ENCODE measurements at regions not wholly inside any gene's neighbourhood (a gene's known extent, or its start where the extent isn't known, plus 50 kb on each side); places are given as distances from the start of the nearest gene placed in this dataset.
"Not testable (repeated sequence)": the region's sequence is repeated elsewhere in the genome, so short reads cannot be mapped to it uniquely, and the experiment has no call there.

GRCh38 chr17:22226932-22227331 lies 534.6 kb downstream of the KCNJ18 start:
- TF ChIP-seq, protein P1, sequence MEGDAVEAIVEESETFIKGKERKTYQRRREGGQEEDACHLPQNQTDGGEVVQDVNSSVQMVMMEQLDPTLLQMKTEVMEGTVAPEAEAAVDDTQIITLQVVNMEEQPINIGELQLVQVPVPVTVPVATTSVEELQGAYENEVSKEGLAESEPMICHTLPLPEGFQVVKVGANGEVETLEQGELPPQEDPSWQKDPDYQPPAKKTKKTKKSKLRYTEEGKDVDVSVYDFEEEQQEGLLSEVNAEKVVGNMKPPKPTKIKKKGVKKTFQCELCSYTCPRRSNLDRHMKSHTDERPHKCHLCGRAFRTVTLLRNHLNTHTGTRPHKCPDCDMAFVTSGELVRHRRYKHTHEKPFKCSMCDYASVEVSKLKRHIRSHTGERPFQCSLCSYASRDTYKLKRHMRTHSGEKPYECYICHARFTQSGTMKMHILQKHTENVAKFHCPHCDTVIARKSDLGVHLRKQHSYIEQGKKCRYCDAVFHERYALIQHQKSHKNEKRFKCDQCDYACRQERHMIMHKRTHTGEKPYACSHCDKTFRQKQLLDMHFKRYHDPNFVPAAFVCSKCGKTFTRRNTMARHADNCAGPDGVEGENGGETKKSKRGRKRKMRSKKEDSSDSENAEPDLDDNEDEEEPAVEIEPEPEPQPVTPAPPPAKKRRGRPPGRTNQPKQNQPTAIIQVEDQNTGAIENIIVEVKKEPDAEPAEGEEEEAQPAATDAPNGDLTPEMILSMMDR (IDR thresholded peaks at IDR 0.05; ENCODE audit: extremely low read depth in 1 of 2, insufficient read depth in 1 of 2, low read depth in 1 of 2, low read length in 2 of 2), result not testable (repeated sequence)
- TF ChIP-seq POLR2A (IDR thresholded peaks at IDR 0.05; ENCODE audit: low read depth, low read length); MAX (IDR thresholded peaks at IDR 0.05; ENCODE audit: insufficient read depth, insufficient read length); EZH2 (IDR thresholded peaks at IDR 0.05; ENCODE audit: borderline replicate concordance, low read depth, low read length, severe bottlenecking); POLR2AphosphoS5 (IDR thresholded peaks at IDR 0.05; ENCODE audit: insufficient read depth, low read depth, low read length); JUN (IDR thresholded peaks at IDR 0.05; ENCODE audit: borderline replicate concordance, insufficient read depth, insufficient read length, low read depth); FOS (IDR thresholded peaks at IDR 0.05; ENCODE audit: borderline replicate concordance, insufficient read depth, low read length): not testable (repeated sequence)
